GM12891 (cell line): ENCODE measurements at regions not wholly inside any gene's neighbourhood (a gene's known extent, or its start where the extent isn't known, plus 50 kb on each side); places are given as distances from the start of the nearest gene placed in this dataset.

Experiments
- POLR2A ChIP-seq: IDR thresholded peaks from 2 replicates; pipeline ENCODE4 v1.6.1; 2011; ENCODE audit warnings: low read depth, low read length, control low read depth
- POLR2AphosphoS5 ChIP-seq: IDR thresholded peaks from 2 replicates; pipeline ENCODE4 v1.6.1; 2011; ENCODE audit warnings: low read depth, low read length, control low read depth
- POU2F2 ChIP-seq: IDR thresholded peaks from 2 replicates; pipeline ENCODE4 v1.6.1; 2011; ENCODE audit warnings: low read depth, mild to moderate bottlenecking, control low read depth, low read length, moderate library complexity
- TAF1 ChIP-seq: IDR thresholded peaks from 2 replicates; pipeline ENCODE4 v1.6.1; 2011; ENCODE audit warnings: low read depth, low read length, control low read depth

- TF ChIP-seq POLR2A (no peak), TAF1 (no peak), POLR2AphosphoS5 (no peak), POU2F2 (no peak)
These were observed 388.0 kb upstream of the CDH8 start for GRCh38 chr16:62424206-62424605.
